Lower lobe of right lung (tissue), 2 donors: ENCODE measurements at regions not wholly inside any gene's neighbourhood (a gene's known extent, or its start where the extent isn't known, plus 50 kb on each side); places are given as distances from the start of the nearest gene placed in this dataset.

ENCODE experiments used
- ATAC-seq, 2 donors: fragments of 200-7000 bp; cut with Tn5 transposase; one replicate each; pipeline ENCODE4 v1.9.1; 2020 to 2022; ENCODE audit warnings: mild to moderate bottlenecking in 2 of 2, moderate library complexity in 2 of 2
- DNase-seq: peaks from one replicate; pipeline ENCODE4 v3.0.0-alpha.2; 2020
- H3K27ac ChIP-seq: fragments of 200-600 bp; one replicate; pipeline ENCODE4 v1.8.0; 2022
- H3K27me3 ChIP-seq: fragments of 200-600 bp; one replicate; pipeline ENCODE4 v1.8.0; 2022; ENCODE audit warnings: low read depth
- H3K36me3 ChIP-seq: fragments of 200-600 bp; one replicate; pipeline ENCODE4 v1.8.0; 2022; ENCODE audit warnings: mild to moderate bottlenecking
- H3K4me1 ChIP-seq: fragments of 200-600 bp; one replicate; pipeline ENCODE4 v1.8.0; 2022
- H3K4me3 ChIP-seq: fragments of 200-600 bp; one replicate; pipeline ENCODE4 v1.8.0; 2022; ENCODE audit warnings: mild to moderate bottlenecking
- H3K9me3 ChIP-seq: fragments of 200-600 bp; one replicate; pipeline ENCODE4 v1.8.0; 2022
- intact Hi-C: fragments of 100-400 bp; cut with DNase I; formaldehyde crosslinking; loops from one replicate; pipeline ENCODE4 v1.11.0; 2022
- TF ChIP-seq, protein P1 (sequence below): fragments of 200-600 bp; IDR thresholded peaks from one replicate; pipeline ENCODE4 v1.8.0; 2022; ENCODE audit warnings: antibody characterized with exemption, mild to moderate bottlenecking
- donor health status: DM: no; HTN: yes; CAD: no; lungs with severe emphysema.

DNA sequence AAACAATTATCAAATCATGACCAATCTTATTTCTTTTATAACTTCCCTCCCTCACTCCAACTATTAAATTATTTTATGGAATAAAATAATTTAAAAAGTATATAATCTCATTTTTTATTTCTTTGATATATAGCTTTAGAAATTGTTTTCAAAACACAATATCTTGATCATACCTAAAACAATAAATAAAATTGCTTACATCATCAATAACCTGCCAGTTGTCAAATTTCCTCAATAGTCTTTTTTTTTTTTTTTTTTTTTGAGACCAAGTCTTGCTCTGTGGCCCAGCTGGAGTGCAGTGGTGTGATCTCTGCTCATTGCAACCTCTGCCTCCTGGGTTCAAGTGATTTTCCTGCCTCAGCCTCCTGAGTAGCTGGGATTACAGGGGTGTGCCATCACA is 60.1 kb upstream of the ELOVL5 start:
- no peak overlapping the region for H3K27ac ChIP-seq
- TF ChIP-seq, protein P1, sequence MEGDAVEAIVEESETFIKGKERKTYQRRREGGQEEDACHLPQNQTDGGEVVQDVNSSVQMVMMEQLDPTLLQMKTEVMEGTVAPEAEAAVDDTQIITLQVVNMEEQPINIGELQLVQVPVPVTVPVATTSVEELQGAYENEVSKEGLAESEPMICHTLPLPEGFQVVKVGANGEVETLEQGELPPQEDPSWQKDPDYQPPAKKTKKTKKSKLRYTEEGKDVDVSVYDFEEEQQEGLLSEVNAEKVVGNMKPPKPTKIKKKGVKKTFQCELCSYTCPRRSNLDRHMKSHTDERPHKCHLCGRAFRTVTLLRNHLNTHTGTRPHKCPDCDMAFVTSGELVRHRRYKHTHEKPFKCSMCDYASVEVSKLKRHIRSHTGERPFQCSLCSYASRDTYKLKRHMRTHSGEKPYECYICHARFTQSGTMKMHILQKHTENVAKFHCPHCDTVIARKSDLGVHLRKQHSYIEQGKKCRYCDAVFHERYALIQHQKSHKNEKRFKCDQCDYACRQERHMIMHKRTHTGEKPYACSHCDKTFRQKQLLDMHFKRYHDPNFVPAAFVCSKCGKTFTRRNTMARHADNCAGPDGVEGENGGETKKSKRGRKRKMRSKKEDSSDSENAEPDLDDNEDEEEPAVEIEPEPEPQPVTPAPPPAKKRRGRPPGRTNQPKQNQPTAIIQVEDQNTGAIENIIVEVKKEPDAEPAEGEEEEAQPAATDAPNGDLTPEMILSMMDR: no peak
- no peaks in the 10 kb centered on the region for H3K27me3 ChIP-seq
- intact Hi-C loops: no loop called here
- ATAC-seq (no peak), DNase-seq (no peak)
- no peaks in the 10 kb centered on the region for H3K9me3 ChIP-seq
- no peaks in the 10 kb centered on the region for H3K36me3 ChIP-seq
- H3K4me1 ChIP-seq: peaks cover 14% of the 10 kb centered on the region
- H3K4me3 ChIP-seq: no peak overlapping the region

DNA sequence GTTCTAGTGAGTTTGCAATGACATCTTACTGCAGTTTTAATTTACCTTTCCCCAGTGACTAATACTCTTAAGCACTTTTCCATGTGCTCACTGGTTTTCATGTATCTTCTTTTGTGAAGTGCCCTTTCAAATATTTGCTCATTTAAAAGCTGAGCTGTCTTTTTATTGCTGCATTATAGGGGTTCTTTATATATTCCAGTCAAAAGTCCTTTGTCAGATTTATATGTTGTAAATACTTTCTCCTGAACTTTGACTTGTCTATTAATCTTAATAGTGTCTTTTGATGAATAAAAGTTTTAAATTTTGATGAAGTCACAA is 50.2 kb upstream of the ELOVL5 start:
- intact Hi-C loops: no loop called here
- Histone ChIP-seq H3K9me3 (no peaks in the 10 kb centered on the region), H3K4me1 (no peaks in the 10 kb centered on the region), H3K27me3 (no peaks in the 10 kb centered on the region), H3K27ac (no peak overlapping the region), H3K4me3 (no peak overlapping the region), H3K36me3 (no peaks in the 10 kb centered on the region)
- DNase-seq: no peak
- ATAC-seq: no peak
- TF ChIP-seq, protein P1: no peak

DNA sequence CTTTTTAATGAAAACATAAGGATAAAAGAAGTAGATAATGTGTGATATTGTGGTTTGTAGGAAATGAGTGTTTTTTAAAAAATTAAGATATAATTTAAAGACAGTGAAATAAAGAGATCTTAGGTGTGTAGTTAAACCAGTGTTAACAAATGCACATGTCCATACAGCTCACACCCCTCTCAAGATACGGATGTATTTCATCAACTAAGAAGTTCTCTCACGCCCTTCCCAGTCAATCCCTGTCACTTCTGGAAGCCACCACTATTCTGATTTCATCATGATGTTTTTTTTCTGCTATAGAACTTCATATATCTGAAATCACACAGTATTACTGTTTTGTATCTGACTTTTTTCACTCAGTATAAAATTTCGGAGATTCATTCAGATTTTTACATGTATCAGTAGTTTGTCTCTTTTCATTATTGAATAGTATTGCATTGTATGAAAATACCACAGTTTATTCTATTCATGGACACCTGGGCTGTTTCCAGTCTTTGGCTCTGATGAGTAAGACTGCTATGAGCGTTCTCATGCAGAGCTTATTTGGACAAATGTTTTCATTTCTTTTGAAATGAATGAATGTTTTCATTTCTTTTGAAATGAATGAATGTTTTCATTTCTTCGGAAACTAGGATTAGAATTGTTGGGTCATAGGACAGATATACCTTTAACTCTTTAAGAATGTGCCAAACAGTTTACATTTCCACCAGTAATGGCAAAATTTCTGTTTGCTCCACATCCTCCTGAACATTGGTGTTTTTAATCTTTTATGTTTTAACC is 49.7 kb upstream of the ELOVL5 start:
- Histone ChIP-seq H3K27me3 (no peaks in the 10 kb centered on the region), H3K4me1 (no peaks in the 10 kb centered on the region), H3K4me3 (no peak overlapping the region), H3K27ac (no peak overlapping the region), H3K9me3 (no peaks in the 10 kb centered on the region), H3K36me3 (no peaks in the 10 kb centered on the region)
- ATAC-seq (no peak), DNase-seq (no peak)
- intact Hi-C loops: no loop called here
- TF ChIP-seq, protein P1: no peak
